Hippocampal formation (tissue), 2 donors: ENCODE measurements at regions not wholly inside any gene's neighbourhood (a gene's known extent, or its start where the extent isn't known, plus 50 kb on each side); places are given as distances from the start of the nearest gene placed in this dataset.

ENCODE experiments used
- DNase-seq, 2 donors: peaks; one replicate each; lab custom pipeline; 2025; lab: John Stamatoyannopoulos, UW

DNA sequence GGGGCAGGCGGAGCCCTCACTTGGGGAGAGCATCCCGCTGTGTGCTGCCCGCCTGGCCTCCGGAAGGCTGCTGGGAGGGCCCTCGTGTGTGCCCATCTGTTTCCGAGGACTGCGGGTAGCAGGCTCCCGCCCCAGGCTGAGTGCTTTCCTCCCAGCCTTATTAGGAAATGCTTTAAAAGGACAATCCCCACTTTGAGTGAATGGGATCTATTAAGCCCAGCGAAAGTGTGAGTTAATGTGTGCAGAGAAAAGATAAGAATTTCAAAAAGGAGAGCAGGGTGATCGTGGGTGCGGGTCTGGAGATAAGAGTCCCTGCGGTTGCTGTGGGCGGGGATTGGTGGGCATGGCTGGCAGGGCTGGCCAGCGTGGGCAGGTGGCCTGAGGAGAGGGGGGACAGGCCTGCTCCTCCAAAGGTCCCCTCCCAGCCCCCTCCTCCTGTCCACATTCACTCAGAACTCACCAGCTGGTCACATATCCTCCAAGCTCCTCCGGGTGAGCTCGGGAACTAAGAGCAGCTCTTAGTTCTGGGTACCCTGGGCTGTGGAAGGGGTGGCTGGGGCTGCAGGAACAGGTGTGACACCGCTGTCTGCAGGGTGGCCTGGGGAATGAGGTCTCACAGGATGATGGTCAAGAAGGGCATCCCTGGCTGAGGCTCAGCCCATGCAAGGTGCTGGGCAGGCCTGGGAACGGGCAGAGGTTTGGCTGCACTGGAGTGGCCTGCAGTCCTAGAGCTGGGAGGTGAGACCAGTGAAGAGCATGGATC, 1260.3 kb downstream of the BRD1 start:
- no peak for DNase-seq

DNA sequence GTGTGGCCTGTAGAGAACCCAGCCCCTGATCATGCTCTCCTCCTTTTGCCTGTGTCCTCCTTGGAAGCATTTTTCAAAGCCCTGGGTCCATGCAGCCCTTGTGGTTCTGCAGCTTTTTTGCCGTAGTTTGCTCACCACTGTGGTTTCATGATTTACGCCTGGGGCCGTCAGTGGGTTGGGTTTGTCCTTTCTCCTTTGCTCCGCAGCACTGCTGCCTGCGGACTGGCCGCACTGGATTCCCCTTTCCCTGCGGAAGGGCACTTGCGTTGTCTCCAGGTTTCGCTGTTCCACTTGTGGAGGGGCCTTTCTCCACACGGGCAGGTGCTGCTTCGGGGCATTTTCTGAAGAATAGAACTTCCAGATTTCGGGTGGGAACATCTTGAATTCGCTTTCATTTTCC, 1260.9 kb downstream of the BRD1 start:
- no peak for DNase-seq

DNA sequence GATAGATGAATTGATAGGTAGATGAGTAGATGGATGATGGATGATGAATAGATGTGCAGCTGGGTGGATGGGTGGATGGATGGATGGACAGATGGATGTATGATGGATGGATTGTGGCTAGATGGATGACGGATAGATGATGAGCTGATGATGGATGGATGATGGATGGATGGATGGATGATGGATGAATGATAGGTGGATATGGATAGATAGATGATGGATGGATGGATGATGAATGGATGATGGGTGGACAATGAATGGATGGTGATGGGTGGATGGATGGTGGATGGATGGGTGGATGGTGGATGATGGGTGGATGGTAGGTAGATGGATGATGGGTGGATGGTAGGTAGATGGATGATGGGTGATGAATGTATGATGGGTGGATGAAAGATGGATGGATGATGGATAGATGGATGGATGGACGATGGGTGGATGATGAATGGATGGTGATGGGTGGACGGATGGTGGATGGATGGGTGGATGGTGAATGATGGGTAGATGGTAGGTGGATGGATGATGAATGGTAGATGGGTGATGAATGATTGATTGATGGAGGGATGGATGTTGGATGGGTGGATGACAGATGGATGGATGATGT, 1261.7 kb downstream of the BRD1 start:
- DNase-seq = no peak

DNA sequence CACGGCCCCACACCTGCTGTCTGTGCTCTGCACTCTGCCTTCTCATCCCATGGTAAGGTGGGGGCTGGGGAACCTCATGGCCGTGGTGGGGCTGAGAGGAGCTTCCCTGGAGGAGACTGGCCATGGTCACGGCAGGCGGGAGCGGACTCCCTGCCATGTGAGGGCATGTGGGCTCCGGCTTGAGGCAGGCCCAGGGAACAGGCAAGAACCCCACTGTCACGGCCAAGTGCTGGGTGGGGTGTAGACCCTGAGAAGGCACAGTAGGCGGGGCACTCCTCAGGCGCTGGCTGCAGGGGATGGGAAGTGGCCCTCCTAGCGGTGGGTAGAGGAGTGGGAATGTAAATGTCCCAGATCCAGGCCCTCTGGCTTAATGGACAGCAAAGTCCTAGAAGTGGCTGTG, 1262.7 kb downstream of the BRD1 start:
- DNase-seq = no peak

DNA sequence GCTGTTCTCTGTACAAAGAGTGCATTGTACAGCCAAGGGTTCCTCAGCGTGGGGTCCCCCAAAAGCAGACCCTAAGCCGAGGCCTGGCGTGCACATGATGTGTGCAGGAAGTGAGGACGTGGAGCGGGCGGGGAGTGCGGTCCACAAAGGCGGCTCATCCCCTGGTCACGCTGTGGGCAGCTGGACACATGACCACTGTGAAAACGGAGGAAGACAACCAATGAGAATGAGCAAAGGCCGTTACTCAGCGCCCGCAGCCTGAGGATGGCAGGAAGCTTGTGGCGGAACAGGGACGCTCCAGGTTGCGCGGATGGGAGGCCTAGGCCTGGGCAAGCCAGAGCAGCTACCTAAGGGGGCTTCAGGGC, 1263.7 kb downstream of the BRD1 start:
- no peak for DNase-seq

DNA sequence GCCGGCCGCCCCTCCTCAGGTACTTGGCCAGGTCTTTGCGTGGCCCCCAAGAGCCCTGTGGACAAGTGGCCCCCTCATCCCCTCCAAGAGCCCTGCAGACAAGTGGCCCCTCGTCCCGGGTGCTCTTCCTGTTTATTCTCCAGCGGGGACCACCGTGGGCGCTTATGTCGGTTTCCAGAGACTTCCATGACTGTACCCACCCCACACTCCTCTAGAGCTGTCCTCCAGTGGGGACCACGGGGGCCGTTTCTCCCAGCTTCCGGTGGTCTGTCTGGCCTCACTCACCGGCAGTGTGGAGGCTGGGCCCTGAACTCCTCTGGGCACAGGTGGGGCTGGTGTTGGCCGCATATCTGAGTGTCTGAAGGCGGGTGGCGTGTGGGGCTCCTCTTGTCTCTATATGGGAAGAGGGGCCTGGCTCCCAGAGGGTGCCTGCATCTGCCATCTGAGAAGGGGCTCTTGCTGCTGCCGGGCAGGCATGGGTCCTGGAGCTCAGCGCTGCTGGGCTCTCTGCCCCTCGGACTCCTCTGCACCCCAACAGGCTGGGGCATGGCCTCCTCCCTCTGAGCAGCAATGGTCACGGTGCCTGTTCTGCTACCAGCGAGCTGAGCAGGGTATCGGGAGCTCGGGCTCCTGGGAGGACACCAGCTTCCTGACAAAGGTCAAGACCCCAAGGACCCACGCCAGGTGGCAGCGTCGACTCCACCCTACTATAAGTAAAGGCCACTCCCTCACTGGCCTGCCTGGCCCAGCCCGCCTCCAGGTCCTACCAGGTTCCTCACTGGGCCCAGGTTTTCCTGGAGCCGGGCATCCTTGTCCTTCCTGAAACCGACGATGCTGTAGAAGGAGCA, 1264.3 kb downstream of the BRD1 start:
- DNase-seq = no peak

DNA sequence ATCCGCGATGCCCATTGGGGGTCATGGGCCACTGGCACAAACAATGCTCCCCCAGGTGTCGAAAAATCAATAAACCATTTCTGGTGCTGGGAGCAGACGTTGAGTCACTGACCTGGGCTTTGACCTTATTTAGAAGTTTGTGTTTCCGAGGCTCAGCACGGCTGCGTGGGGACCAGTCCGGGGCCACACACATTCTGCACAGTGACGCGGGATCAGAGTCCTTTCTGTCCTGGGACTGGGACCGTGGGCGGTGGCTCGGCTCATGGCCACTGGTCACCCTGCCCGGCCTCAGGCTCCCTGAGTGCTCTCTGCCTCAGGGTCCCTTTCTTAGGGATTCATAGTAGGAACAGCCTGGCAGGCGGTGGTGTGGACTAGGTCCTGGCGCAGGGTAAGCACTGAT, 1266.0 kb downstream of the BRD1 start:
- no peak for DNase-seq

DNA sequence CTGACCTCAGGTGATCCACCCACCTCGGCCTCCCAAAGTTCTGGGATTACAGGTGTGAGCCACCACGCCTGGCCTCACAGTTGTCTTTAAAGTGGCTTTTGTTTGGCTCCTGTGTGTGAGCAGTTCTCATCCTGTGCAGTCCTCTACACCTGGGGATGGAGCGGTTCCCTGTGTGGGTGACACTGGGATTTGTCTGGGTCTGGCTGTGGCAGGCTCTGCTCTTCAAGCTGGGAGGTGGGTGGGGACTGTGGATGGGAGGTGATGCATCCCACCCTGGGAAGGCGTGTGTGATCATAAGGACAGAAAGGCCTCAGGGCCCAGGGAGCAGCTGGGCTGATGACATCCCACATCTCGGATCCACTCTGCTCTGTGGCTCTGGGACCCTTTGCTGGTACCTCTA, 1266.8 kb downstream of the BRD1 start:
- DNase-seq = no peak

DNA sequence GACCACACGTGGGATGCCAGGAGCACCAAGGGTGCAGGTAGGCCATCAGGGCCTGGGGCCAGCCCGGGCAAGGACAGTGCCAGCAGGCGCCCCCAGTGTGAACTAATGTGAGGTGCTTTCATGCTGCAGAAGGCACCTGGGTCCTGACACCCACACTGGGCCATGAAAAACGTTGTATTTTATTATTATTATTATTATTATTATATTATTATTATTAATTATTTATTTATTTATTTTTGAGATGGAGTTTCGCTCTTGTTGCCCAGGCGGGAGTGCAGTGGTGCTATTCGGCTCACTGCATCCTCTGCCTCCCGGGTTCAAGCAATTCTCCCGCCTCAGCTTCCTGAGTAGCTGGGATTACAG, 1267.3 kb downstream of the BRD1 start:
- DNase-seq = no peak

DNA sequence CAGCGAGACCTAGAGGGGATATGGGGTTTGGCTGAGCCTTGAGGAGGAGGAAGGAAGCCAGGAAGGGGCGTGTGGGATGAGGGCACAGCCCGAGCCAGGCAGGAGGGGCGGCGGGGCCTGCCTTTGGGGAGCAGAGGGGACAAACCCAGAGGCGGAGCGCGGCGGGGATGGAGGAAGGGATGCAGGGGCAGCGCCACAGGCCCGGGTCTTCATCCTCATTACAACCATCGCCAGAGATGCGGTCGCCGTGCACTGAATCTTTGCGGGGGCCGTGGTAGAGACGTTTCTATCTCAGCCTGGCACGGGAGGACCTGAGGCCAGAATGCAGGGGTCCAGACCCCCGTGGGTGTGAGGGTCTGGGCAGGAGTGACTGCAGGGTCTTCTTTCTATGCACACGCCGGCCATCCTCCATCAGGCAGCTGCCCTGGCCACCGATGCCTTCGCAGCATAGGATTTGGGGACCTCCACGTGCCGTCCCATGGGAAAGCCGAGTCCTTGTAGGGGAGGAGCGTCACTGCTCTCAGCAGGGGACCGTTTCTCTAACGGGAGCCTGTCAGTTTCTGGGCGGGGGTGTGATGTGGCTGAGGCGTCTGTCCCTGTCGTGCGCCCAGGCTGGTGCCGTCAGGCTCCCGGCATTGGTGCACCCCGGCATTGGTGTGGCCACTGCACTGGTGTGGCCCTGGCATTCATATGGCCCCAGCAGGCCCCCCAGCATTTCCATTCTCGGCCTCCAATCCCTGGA, 1267.9 kb downstream of the BRD1 start:
- no peak for DNase-seq

DNA sequence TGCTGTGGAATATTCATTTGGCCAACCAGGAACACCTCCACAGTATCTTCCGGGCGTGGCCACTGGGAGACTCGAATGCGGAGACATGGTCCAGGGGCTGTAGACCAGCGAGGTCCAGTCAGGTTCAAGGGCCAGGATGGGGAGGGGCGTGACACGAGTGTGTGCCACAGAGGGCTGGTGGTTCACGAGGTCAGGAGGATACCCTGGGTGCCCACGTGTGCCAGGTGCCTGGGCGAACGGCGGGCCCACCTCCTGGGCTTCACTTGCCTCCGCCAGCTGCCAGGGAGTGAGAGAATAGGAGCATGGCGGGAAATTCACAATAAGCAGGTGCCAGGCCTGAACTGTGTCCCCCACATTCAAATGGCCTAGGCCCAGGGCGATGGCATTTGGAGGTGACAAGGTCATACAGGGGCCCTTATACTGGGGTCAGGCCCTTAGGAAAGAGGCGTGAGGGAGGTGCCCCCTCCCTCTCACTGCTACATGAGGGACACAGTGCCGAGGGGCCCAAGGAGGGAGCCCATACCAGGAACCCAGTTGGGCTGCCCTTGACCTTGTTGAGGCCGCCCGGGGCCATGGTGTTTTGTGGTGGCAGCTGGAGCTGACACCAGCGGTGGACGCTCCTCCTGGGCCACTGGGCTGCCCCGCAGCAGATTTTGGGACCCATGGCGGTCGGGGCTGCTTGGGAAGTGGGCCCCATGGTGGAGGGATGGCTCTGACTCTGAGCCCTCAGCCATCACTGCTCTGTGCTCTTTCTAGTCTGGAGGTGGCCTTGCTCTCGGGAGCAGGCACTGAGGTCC, 1268.9 kb downstream of the BRD1 start:
- DNase-seq = no peak

DNA sequence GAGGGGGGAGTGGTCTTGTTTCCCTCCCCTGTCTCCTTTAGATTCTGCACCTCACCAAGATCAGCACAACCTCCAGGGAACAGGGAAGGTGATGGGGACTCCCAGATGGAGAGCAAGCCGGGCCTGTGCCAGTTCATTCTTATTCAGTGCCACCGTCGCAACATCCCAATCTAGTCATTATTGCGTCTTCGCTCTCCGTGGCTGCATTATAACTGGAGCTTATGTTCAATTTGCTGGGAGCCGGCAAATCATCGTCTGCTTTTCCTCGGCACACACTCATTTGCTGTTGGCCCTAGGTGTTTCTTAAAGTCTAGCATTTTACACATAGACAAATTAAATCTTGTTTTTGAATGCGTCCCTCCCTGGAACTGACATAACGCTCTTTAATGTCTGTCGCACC, 1269.7 kb downstream of the BRD1 start:
- no peak for DNase-seq

DNA sequence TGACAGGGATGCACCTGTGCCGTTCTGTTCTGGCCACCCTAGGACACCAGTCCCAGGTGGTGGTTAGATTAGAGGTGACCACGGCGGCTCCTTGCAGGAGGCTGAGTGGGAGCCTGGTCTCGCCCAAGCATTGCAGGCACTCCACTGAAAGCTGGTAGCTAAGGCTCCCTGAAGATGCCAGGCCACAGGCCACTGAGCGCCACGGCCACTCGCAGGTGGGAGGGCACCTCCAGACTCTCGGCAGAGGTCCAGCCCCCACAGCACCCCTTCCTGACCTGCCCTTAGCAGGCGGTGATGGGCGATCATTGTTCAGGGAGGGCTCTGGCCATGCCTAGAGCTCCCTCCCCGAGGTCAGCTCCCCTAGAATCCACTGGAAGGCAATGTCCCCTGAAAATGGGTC, 1270.2 kb downstream of the BRD1 start:
- no peak for DNase-seq

DNA sequence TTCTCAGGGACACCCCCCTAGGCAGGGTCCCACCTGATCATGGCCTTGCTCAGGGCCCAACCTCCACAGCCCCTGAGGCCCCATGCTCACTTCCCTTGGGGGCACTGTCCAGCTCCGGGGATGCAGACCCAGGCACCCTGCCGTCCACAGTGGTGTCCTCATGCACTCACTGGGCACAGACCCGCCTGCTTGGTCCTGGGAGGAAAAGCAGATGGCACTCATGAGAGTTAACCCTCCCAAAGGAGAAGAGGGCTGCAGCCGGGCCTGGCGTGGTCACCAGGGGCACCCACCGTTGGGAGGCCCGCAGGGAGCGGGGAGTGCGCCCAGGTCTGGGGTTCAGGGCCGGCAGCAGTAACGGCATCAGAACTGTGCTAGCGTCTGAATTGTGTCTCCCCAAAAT, 1270.9 kb downstream of the BRD1 start:
- no peak for DNase-seq

DNA sequence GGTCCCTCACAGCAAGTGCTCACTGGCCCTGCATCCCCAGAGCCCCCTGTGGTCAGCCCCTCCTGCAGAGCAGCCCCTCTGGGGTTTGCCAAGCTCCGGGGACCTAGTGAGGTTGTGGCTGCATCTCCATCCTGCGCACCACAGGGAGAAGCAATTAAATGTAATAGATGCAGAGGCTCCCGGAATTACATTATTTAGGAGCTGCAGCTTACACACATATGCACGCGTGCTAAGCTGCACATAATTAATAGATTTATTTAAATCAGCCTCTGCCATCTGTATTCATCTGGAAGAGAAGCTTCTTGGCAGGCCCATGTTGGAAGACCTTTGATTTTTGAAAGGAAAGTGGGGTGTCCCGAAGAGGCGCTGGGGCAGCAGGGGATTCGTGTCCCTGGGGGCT, 1271.5 kb downstream of the BRD1 start:
- DNase-seq = no peak

DNA sequence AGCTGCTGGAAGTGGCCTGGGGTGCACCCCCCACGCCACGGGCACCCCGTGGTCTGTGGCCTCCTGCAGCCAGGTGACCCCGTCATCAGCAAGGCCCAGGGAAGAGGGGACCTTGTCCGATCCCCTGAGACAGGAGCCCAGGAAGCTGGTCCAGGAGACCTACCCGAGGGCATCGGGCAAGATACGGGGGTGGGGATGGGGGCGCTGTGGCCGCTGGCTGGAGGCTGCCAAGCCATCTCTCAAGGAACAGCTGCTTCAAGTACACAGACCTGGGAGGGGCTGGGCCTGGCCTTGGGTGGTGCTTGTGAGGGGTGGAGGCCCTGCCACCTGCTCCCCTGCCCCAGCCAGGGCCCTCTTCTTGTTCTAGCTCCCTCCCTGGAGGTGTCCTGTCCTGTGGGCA, 1272.1 kb downstream of the BRD1 start:
- DNase-seq = no peak

DNA sequence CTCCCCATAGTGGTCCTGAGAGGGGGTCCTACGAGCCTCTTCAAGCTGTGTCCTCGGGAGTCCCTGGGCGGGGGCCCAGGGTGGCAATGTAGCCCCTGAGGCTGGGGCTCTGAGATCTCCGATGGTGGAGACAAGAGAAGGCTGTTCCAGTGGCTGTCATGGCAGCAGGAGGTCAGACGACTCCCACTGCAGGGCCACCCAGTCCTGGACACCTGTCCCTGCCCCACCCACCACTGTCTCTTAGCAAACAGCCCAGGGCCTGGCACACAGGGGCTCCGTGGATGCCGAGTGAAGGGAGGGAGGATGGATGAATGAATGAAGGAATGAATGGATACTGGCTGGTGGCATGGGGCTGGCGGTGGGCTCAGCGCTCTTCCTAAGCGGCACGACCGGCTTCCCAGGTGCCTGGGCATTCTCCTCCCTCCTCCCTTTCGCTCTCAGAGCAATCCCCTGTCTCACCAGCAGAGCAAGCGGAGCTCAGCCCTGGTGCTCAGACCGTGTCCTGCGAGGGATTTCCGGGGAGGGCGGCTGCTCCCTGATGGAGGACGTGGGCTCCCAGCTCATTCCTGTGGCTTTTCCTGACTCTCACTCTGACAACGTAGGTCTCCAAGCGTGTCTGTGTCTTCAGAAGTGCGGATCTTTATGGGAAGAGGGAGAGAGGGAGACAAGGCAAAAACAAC, 1272.6 kb downstream of the BRD1 start:
- no peak for DNase-seq

DNA sequence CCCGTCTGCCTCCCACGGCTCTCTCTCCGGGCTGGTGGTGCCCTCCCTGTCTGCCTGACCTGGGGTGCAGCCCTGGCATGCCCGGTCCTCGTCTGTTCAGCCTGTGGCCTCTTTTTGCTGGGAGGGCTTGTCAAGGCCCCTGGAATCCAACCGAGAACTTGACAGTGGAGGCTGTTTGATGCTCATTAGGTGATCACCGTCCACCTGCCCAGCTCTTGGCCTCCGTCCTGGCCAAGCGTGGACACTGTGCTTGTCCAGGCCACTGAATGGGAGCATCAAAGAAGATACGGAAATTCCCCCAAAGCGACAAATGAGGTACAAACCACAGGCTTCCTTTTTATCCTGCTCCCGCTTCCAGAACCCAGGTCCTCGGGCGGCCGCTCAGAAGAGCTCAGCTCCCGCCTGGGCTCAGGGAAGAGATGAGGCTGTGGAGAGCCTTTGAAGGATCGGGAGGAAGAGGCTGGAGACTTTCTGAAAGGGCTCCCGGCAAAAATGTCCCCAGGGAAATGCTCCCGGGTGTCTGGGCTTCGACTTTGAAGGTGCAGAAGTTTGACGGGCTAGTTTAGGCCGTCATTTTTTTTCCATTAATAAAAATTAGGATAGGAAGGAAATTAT, 1273.9 kb downstream of the BRD1 start:
- DNase-seq = no peak

DNA sequence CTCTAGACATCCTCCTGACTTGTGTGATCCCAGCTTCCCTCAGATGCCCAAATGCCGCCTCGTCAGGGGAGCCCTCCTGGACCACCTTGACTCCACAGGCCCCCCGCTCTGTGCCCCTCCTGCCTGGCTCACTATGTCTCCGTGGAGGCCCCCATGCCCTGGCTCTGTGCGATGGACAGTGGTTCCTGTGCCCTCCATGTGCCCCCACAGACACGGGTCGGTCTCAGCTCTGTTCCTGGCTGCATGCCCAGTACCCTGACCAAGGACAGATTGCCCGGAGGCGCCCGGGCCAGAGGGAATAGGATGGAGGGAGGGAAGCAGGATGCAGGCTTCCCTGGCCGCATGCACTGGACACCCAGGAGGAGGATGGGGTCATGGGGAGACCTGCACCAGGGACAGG, 1274.6 kb downstream of the BRD1 start:
- no peak for DNase-seq

DNA sequence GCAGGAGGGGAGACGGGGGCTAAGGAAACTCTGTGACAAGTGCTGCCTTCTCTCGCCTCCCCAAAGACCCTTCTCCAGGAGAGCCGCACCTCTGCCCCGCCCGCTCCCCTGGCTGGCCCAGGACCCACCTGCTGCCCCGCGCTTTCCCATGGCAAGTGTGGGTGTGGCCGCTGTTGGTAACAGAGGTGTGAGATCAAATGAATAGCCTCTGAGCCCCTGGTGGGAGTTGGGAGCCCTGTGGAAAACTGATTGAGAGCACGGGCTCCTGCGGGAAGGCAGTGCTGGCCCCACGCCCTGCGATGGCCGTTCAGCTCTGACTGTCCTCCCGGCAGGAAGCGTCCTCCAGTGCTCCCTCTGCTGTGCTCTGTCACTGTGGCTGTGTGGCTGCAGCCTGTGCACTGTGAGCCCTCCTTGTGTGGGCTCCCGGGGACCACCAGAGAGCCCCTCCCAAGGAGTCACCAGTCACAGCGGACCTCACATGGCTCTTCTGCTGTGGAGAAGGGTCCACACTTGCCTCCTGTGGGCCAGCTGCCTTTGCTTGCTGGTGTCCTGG, 1275.9 kb downstream of the BRD1 start:
- no peak for DNase-seq
